Stomach (tissue), 8 donors: ENCODE measurements at regions not wholly inside any gene's neighbourhood (a gene's known extent, or its start where the extent isn't known, plus 50 kb on each side); places are given as distances from the start of the nearest gene placed in this dataset.

Source experiments
- DNase-seq, 2 donors: peaks; one replicate each; pipeline versions ENCODE4 v3.0.0 to v3.0.0-alpha.2; 2013 to 2019
- H3K27ac ChIP-seq, 5 donors: fragments of 200-600 bp in 4 of 5; sonication (generic) in 4 of 5; one replicate each; pipeline ENCODE4 v1.5.1; 2013 to 2019; ENCODE audit warnings: mild to moderate bottlenecking in 1 of 5, moderate library complexity in 1 of 5
- H3K27me3 ChIP-seq, 3 donors: fragments of 200-600 bp; sonication (generic); one replicate each; pipeline ENCODE4 v1.5.1; 2017 to 2019; ENCODE audit warnings: mixed run types in 1 of 3
- H3K36me3 ChIP-seq, 4 donors: fragments of 200-600 bp; sonication (generic); 1 replicate in 3 of 4; 2 replicates in 1 of 4; pipeline ENCODE4 v1.5.1; 2016 to 2019
- H3K4me1 ChIP-seq, 4 donors: fragments of 200-600 bp; sonication (generic); one replicate each; pipeline ENCODE4 v1.5.1; 2016 to 2019
- H3K4me3 ChIP-seq, 4 donors: fragments of 200-600 bp; sonication (generic) in 3 of 4; one replicate each; pipeline ENCODE4 v1.5.1; 2016 to 2019; ENCODE audit warnings: mild to moderate bottlenecking in 1 of 4
- H3K9me3 ChIP-seq, 4 donors: fragments of 200-600 bp; sonication (generic); one replicate each; pipeline ENCODE4 v1.5.1; 2016 to 2019
- CTCF ChIP-seq, 7 experiments: fragments of 450-650 bp in 4 of 7; fragments of 200-600 bp in 3 of 7; sonication (generic) in 3 of 7; IDR thresholded peaks; one replicate each; pipeline ENCODE4 v1.5.1; 2016 to 2019; ENCODE audit warnings: antibody characterized with exemption in 7 of 7, control low read depth in 2 of 7, mild to moderate bottlenecking in 1 of 7
- EP300 ChIP-seq: sonication (generic); formaldehyde crosslinking; IDR thresholded peaks from one replicate; pipeline ENCODE4 v1.6.1; 2017; ENCODE audit warnings: antibody characterized with exemption
- POLR2A ChIP-seq, 4 donors: fragments of 450-650 bp; IDR thresholded peaks; one replicate each; pipeline ENCODE4 v1.6.1; 2016; ENCODE audit warnings: antibody characterized with exemption in 4 of 4, control low read depth in 2 of 4, mild to moderate bottlenecking in 1 of 4, moderate library complexity in 1 of 4
- POLR2AphosphoS5 ChIP-seq, 3 donors: sonication (generic); formaldehyde crosslinking; IDR thresholded peaks; one replicate each; pipeline ENCODE4 v1.6.1; 2016; ENCODE audit warnings: antibody characterized with exemption in 3 of 3
- whole genome bisulfite sequencing, 5 donors: extraction: QIAGEN DNeasy Blood & Tissue Kit in 3 of 5; methylation state at CpG; one replicate each; pipeline versions ENCODE4 v1.1.5 to v1.1.7; 2013 to 2018; 5-methylcytosine and 5-hydroxymethylcytosine counted together
- intact Hi-C: fragments of 100-400 bp; cut with DNase I; formaldehyde crosslinking; loops from one replicate; pipeline ENCODE4 v1.15.1; 2023; ENCODE audit warnings: low total_unique reads
- donor health status: healthy with polysubstance abuse.
- donor health status: Bipolar disorder and iron deficiency.
- donor health status: healthy.

GRCh38 chr3:102066470-102066869 is 217.2 kb downstream of the NFKBIZ start:
- Histone ChIP-seq H3K27ac (no peak overlapping the region), H3K9me3 (no peaks in the 10 kb centered on the region), H3K4me3 (no peak overlapping the region), H3K4me1 (no peaks in the 10 kb centered on the region), H3K27me3 (no peaks in the 10 kb centered on the region), H3K36me3 (no peaks in the 10 kb centered on the region)
- WGBS, 5 donors: 77 to 96% (median 94%) methylated on average over 1 of the region's 1 CpG
- no peak for DNase-seq
- intact Hi-C loops: no loop called here
- TF ChIP-seq POLR2AphosphoS5 (IDR thresholded peaks at IDR 0.05) (no peak), POLR2A (IDR thresholded peaks at IDR 0.05) (no peak), CTCF (IDR thresholded peaks at IDR 0.05) (no peak), EP300 (no peak)

GRCh38 chr3:102068327-102068726 is 219.0 kb downstream of the NFKBIZ start:
- Histone ChIP-seq H3K4me3 (no peak overlapping the region), H3K4me1 (no peaks in the 10 kb centered on the region), H3K27me3 (no peaks in the 10 kb centered on the region), H3K9me3 (no peaks in the 10 kb centered on the region), H3K36me3 (no peaks in the 10 kb centered on the region), H3K27ac (no peak overlapping the region)
- 48 to 89% (median 88%) methylated on average over 1 of the region's 1 CpG for WGBS, 5 donors
- DNase-seq: no peak
- intact Hi-C loops: no loop called here
- TF ChIP-seq POLR2AphosphoS5 (IDR thresholded peaks at IDR 0.05) (no peak), EP300 (no peak), POLR2A (IDR thresholded peaks at IDR 0.05) (no peak), CTCF (IDR thresholded peaks at IDR 0.05) (no peak)

GRCh38 chr3:102068736-102069135 is 219.4 kb downstream of the NFKBIZ start:
- Histone ChIP-seq H3K4me1 (no peaks in the 10 kb centered on the region), H3K27me3 (no peaks in the 10 kb centered on the region), H3K4me3 (no peak overlapping the region), H3K27ac (no peak overlapping the region), H3K9me3 (no peaks in the 10 kb centered on the region), H3K36me3 (no peaks in the 10 kb centered on the region)
- intact Hi-C loops: no loop called here
- no peak for DNase-seq
- WGBS, 5 donors: 90 to 98% (median 95%) methylated on average over 2 of the region's 2 CpGs
- TF ChIP-seq EP300 (no peak), POLR2A (IDR thresholded peaks at IDR 0.05) (no peak), CTCF (IDR thresholded peaks at IDR 0.05) (no peak), POLR2AphosphoS5 (IDR thresholded peaks at IDR 0.05) (no peak)

GRCh38 chr3:102069211-102069662 is 219.9 kb downstream of the NFKBIZ start:
- Histone ChIP-seq H3K9me3 (no peaks in the 10 kb centered on the region), H3K4me3 (no peak overlapping the region), H3K36me3 (no peaks in the 10 kb centered on the region), H3K4me1 (no peaks in the 10 kb centered on the region), H3K27me3 (no peaks in the 10 kb centered on the region), H3K27ac (no peak overlapping the region)
- intact Hi-C loops: no loop called here
- WGBS, 5 donors: 74 to 95% (median 90%) methylated on average over 1 of the region's 1 CpG
- no peak for DNase-seq
- TF ChIP-seq CTCF (IDR thresholded peaks at IDR 0.05) (no peak), POLR2A (IDR thresholded peaks at IDR 0.05) (no peak), EP300 (no peak), POLR2AphosphoS5 (IDR thresholded peaks at IDR 0.05) (no peak)
